Tibial artery (tissue), 4 donors: ENCODE measurements at regions not wholly inside any gene's neighbourhood (a gene's known extent, or its start where the extent isn't known, plus 50 kb on each side); places are given as distances from the start of the nearest gene placed in this dataset.

Experiments used
- DNase-seq, 2 donors: peaks; one replicate each; pipeline ENCODE4 v3.0.0-alpha.2; 2019
- H3K27ac ChIP-seq, 2 donors: fragments of 200-600 bp; sonication (generic) in 1 of 2; 1 replicate in 1 of 2; 2 replicates in 1 of 2; pipeline ENCODE4 v1.5.1; 2018 to 2019; ENCODE audit warnings: mild to moderate bottlenecking in 1 of 2
- H3K27me3 ChIP-seq, 2 donors: fragments of 200-600 bp; sonication (generic) in 1 of 2; one replicate each; pipeline versions ENCODE4 v1.5.1 to v1.6.0; 2016 to 2019
- H3K36me3 ChIP-seq, 3 donors: fragments of 200-600 bp; sonication (generic) in 2 of 3; one replicate each; pipeline ENCODE4 v1.5.1; 2016 to 2019; ENCODE audit warnings: mild to moderate bottlenecking in 2 of 3
- H3K4me1 ChIP-seq, 4 donors: fragments of 200-600 bp; sonication (generic) in 2 of 4; 1 replicate in 3 of 4; 2 replicates in 1 of 4; pipeline ENCODE4 v1.5.1; 2016 to 2019
- H3K4me3 ChIP-seq, 2 donors: fragments of 200-600 bp; sonication (generic) in 1 of 2; 1 replicate in 1 of 2; 2 replicates in 1 of 2; pipeline ENCODE4 v1.5.1; 2018 to 2019; ENCODE audit warnings: mild to moderate bottlenecking in 2 of 2
- H3K9me3 ChIP-seq, 3 donors: fragments of 200-600 bp; sonication (generic) in 1 of 3; one replicate each; pipeline ENCODE4 v1.5.1; 2016 to 2019
- CTCF ChIP-seq, 2 experiments: fragments of 200-600 bp in 1 of 2; fragments of 450-650 bp in 1 of 2; IDR thresholded peaks; one replicate each; pipeline ENCODE4 v1.5.1; 2017 to 2019; ENCODE audit warnings: antibody characterized with exemption in 2 of 2, mild to moderate bottlenecking in 1 of 2, moderate library complexity in 1 of 2
- intact Hi-C: fragments of 100-400 bp; cut with DNase I; formaldehyde crosslinking; loops from one replicate; pipeline ENCODE4 v1.15.0; 2023; ENCODE audit warnings: low total_unique reads

DNA sequence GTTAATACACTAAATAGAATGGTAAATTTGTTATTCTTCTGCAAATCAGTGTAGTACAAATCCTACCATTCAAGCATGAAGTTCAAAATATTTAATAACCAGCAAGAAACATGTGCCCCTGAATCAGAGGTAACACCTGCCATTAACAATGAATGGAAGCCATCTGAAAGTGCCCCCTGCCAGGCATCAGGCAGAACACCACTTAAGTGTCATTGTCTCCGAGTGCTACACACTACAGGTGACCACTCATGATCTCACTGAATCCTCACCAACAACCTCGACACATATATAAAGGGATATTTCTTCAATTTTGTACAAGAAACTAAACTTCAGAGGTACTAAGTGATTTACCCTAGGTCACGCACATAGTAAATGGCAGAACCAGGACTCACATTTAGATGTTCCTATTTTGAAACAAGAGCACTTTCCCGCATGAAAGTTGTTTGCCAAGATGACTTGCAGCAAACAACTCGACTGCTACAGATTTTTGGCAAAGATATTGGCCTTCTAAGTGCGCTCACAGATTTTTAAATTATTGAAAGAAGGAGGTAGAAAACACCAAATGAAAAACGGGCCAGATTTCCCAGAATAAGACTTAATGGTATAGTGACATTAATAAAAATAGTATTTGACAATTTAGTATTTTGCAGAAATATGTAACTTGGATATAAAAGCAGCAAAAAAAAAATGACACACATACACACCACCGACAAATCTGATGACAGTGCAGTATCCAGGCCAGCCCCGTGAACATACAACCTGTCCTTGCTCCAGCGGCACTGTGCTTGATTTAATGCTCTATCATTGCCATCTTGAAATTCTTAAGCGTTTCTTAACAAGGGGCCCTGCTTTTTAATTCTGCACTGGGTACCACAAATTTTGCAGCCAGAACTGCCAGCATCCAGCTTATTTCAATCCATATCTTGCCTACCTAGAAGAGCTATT lies 274.5 kb downstream of the ALDH8A1 start:
- no peak for TF ChIP-seq CTCF (IDR thresholded peaks at IDR 0.05)
- Histone ChIP-seq H3K27ac (no peak overlapping the region), H3K9me3 (no peaks in the 10 kb centered on the region), H3K36me3 (no peaks in the 10 kb centered on the region), H3K27me3 (no peaks in the 10 kb centered on the region), H3K4me3 (no peak overlapping the region), H3K4me1 (no peaks in the 10 kb centered on the region)
- intact Hi-C loops: no loop called here
- DNase-seq: no peak

- no peak for DNase-seq
- Histone ChIP-seq H3K4me3 (no peak overlapping the region), H3K27me3 (no peaks in the 10 kb centered on the region), H3K4me1 (no peaks in the 10 kb centered on the region), H3K27ac (no peak overlapping the region), H3K9me3 (no peaks in the 10 kb centered on the region), H3K36me3 (no peaks in the 10 kb centered on the region)
- TF ChIP-seq CTCF (IDR thresholded peaks at IDR 0.05): no peak
- intact Hi-C loops: no loop called here
Measured at GRCh38 chr6:134674562-134674961, 275.3 kb downstream of the ALDH8A1 start.

- Histone ChIP-seq H3K9me3 (no peaks in the 10 kb centered on the region), H3K27ac (no peak overlapping the region), H3K27me3 (no peaks in the 10 kb centered on the region), H3K4me3 (no peak overlapping the region), H3K4me1 (no peaks in the 10 kb centered on the region), H3K36me3 (no peaks in the 10 kb centered on the region)
- intact Hi-C loops: no loop called here
- no peak for DNase-seq
- TF ChIP-seq CTCF (IDR thresholded peaks at IDR 0.05): no peak
Measured at GRCh38 chr6:134669485-134669884, 280.4 kb downstream of the ALDH8A1 start.

GRCh38 chr6:134667111-134667510 lies 282.8 kb downstream of the ALDH8A1 start:
- TF ChIP-seq CTCF (IDR thresholded peaks at IDR 0.05): no peak
- intact Hi-C loops: no loop called here

GRCh38 chr6:134666125-134666524 lies 283.8 kb downstream of the ALDH8A1 start:
- no peak overlapping the region for H3K27ac ChIP-seq
- no peak for TF ChIP-seq CTCF (IDR thresholded peaks at IDR 0.05)

More at GRCh38 chr6:134667111-134667510, 282.8 kb downstream of the ALDH8A1 start:
- no peaks in the 10 kb centered on the region for H3K27me3 ChIP-seq
- DNase-seq: no peak
- no peaks in the 10 kb centered on the region for H3K36me3 ChIP-seq
- H3K4me3 ChIP-seq: no peak overlapping the region
- H3K27ac ChIP-seq: no peak overlapping the region
- H3K4me1 ChIP-seq: no peaks in the 10 kb centered on the region
- H3K9me3 ChIP-seq: no peaks in the 10 kb centered on the region

More at GRCh38 chr6:134666125-134666524, 283.8 kb downstream of the ALDH8A1 start:
- Histone ChIP-seq H3K4me1 (no peaks in the 10 kb centered on the region), H3K4me3 (no peak overlapping the region), H3K9me3 (no peaks in the 10 kb centered on the region), H3K36me3 (no peaks in the 10 kb centered on the region), H3K27me3 (no peaks in the 10 kb centered on the region)
- DNase-seq: no peak
- intact Hi-C loops: no loop called here
